LNCAP (cell line): ENCODE measurements at regions not wholly inside any gene's neighbourhood (a gene's known extent, or its start where the extent isn't known, plus 50 kb on each side); places are given as distances from the start of the nearest gene placed in this dataset.

Experiments used
- CTCF ChIP-seq: fragments of 450-650 bp; IDR thresholded peaks from 2 replicates; pipeline ENCODE4 v1.5.1; 2017; ENCODE audit warnings: mild to moderate bottlenecking

GRCh38 chrY:7731651-7732050 is 820.1 kb upstream of the AMELY start:
- TF ChIP-seq CTCF, result no peak

GRCh38 chrY:7730664-7731063 is 819.1 kb upstream of the AMELY start:
- TF ChIP-seq CTCF, result no peak

- no peak for TF ChIP-seq CTCF
These were observed 818.5 kb upstream of the AMELY start for GRCh38 chrY:7730071-7730470.

- TF ChIP-seq CTCF, result no peak
These were observed 817.9 kb upstream of the AMELY start for GRCh38 chrY:7729318-7730011.

- TF ChIP-seq CTCF, result no peak
These were observed 817.4 kb upstream of the AMELY start for GRCh38 chrY:7728935-7729317.

GRCh38 chrY:7725791-7726460 is 814.4 kb upstream of the AMELY start:
- TF ChIP-seq CTCF, result no peak

- no peak for TF ChIP-seq CTCF
These were observed 812.6 kb upstream of the AMELY start for GRCh38 chrY:7723991-7724632.
